ENCODE measurements at regions not wholly inside any gene's neighbourhood (a gene's known extent, or its start where the extent isn't known, plus 50 kb on each side); places are given as distances from the start of the nearest gene placed in this dataset.

DNA sequence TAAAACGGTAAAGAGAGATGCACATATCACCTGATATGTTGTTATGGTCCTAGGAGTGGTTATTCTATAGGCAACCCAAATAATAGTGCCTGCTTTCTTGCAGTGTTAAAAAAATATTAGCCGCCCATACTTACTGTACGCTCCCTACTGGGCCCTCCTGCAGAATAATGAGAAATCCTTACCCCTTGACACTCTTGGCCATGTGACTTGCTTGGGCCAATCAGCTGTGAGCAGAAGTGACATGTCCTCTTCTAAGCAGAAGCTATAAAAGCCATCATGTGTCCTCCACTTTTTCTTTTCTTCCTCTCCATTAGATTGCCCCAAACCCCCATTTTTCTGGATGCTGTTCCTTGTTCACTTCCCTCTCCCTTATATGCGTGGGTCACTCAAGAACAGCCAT is 90.5 kb upstream of the SPRED2 start:
- H3K9me3 ChIP-seq, result no peaks in the 10 kb centered on the region
- H3K27me3 ChIP-seq, result no peaks in the 10 kb centered on the region
- TF ChIP-seq POLR2AphosphoS5 (IDR thresholded peaks at IDR 0.05), result no peak
- TF ChIP-seq, protein P1, sequence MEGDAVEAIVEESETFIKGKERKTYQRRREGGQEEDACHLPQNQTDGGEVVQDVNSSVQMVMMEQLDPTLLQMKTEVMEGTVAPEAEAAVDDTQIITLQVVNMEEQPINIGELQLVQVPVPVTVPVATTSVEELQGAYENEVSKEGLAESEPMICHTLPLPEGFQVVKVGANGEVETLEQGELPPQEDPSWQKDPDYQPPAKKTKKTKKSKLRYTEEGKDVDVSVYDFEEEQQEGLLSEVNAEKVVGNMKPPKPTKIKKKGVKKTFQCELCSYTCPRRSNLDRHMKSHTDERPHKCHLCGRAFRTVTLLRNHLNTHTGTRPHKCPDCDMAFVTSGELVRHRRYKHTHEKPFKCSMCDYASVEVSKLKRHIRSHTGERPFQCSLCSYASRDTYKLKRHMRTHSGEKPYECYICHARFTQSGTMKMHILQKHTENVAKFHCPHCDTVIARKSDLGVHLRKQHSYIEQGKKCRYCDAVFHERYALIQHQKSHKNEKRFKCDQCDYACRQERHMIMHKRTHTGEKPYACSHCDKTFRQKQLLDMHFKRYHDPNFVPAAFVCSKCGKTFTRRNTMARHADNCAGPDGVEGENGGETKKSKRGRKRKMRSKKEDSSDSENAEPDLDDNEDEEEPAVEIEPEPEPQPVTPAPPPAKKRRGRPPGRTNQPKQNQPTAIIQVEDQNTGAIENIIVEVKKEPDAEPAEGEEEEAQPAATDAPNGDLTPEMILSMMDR (IDR thresholded peaks at IDR 0.05), result no peak
- no peak for TF ChIP-seq EP300 (IDR thresholded peaks at IDR 0.05)
- no peak for TF ChIP-seq POLR2A (IDR thresholded peaks at IDR 0.05)
- no peak overlapping the region for H3K4me3 ChIP-seq
- no peak overlapping the region for H3K27ac ChIP-seq
- no peaks in the 10 kb centered on the region for H3K4me1 ChIP-seq
- WGBS, result 96% methylated on average over 4 of the region's 4 CpGs
- no peak for DNase-seq (ENCODE audit: low spot score in 2 of 2)
- H3K36me3 ChIP-seq, result no peaks in the 10 kb centered on the region

DNA sequence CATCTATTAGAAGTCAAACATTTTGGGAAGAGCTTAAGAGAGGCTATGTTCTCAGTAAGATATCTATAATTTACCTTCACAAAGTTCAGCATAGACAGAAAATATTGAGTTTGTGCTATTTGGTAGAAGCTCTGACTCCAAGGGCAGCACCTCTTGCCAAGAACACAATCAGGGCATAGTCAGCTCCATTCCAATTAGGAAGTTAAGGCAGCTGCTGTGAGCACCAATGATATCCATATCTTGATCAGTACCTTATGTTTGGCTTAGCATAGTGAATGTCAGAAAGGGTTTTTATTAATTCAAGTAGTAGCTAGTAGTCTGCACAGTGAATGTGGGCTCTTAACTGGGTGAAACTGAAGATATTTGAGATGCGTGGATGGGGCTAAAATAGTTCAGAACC is 86.4 kb upstream of the SPRED2 start:
- WGBS, result 95% methylated on average over 1 of the region's 1 CpG
- no peak for TF ChIP-seq POLR2AphosphoS5 (IDR thresholded peaks at IDR 0.05)
- no peak for TF ChIP-seq EP300 (IDR thresholded peaks at IDR 0.05)
- no peak for TF ChIP-seq POLR2A (IDR thresholded peaks at IDR 0.05)
- TF ChIP-seq, protein P1 (IDR thresholded peaks at IDR 0.05), result no peak
- Histone ChIP-seq H3K36me3 (no peaks in the 10 kb centered on the region), H3K4me1 (no peaks in the 10 kb centered on the region), H3K4me3 (no peak overlapping the region), H3K9me3 (no peaks in the 10 kb centered on the region), H3K27ac (no peak overlapping the region), H3K27me3 (no peaks in the 10 kb centered on the region)
- no peak for DNase-seq (ENCODE audit: low spot score in 2 of 2)

DNA sequence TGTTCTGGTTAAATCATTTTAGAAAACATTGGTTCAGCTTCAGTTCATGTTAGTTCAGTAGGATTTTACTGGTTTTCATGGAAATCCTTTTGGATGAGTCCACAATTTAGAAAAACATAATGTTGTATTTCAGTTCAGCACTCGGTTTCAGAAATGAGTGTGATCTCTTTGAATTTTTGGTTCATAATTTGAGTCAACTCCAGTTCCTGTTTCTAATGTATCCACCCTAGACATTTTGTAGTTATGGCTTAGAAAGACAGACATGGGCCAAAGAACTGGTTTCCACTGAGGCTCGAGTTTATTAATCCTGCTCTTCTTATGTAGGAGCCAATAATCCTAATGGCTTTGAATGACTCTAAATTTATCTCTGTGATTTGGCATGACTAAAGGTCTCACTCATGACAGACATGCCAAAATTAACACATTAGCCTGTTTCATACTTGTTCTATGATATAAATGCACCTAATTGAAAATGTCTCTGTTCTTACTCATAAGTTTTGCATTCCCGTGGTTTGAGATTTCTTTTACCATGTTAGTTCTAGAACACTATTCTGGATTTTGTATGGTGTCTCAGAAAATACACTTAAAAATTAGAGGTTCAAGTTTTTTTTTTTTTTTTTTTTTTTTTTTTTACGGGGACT is 82.3 kb upstream of the SPRED2 start:
- no peaks in the 10 kb centered on the region for H3K4me1 ChIP-seq
- H3K9me3 ChIP-seq, result no peaks in the 10 kb centered on the region
- WGBS, result 62% methylated on average over 4 of the region's 4 CpGs
- H3K27me3 ChIP-seq, result no peaks in the 10 kb centered on the region
- DNase-seq (ENCODE audit: low spot score in 2 of 2), result no peak
- no peak overlapping the region for H3K4me3 ChIP-seq
- no peak overlapping the region for H3K27ac ChIP-seq
- TF ChIP-seq POLR2AphosphoS5 (IDR thresholded peaks at IDR 0.05) (no peak), EP300 (IDR thresholded peaks at IDR 0.05) (no peak), POLR2A (IDR thresholded peaks at IDR 0.05) (no peak)
- TF ChIP-seq, protein P1 (IDR thresholded peaks at IDR 0.05), result no peak
- no peaks in the 10 kb centered on the region for H3K36me3 ChIP-seq

DNA sequence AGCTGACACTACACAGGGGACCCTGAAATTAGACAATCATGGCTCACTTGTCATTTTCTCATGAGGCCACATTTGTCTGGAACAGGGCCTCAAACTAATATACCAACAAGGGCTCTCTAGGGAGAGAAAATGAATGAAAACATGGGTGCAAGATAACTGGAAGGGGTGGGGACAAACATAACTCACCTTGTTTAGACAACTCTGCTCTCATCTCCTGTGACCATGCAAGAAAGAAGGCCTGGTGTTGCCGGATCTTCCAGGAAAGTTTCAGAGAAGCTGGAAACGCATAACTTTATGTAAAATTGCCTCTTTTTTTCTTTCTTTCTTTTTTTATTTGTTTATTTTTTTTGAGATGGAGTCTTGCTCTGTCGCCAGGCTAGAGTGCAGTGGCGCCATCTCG is 80.4 kb upstream of the SPRED2 start:
- no peak overlapping the region for H3K4me3 ChIP-seq
- H3K36me3 ChIP-seq, result no peaks in the 10 kb centered on the region
- no peaks in the 10 kb centered on the region for H3K9me3 ChIP-seq
- no peak overlapping the region for H3K27ac ChIP-seq
- no peaks in the 10 kb centered on the region for H3K4me1 ChIP-seq
- WGBS, result 95% methylated on average over 5 of the region's 5 CpGs
- no peak for DNase-seq (ENCODE audit: low spot score in 2 of 2)
- H3K27me3 ChIP-seq, result no peaks in the 10 kb centered on the region
- TF ChIP-seq EP300 (IDR thresholded peaks at IDR 0.05) (no peak), POLR2A (IDR thresholded peaks at IDR 0.05) (no peak), POLR2AphosphoS5 (IDR thresholded peaks at IDR 0.05) (no peak)
- TF ChIP-seq, protein P1 (IDR thresholded peaks at IDR 0.05), result no peak

DNA sequence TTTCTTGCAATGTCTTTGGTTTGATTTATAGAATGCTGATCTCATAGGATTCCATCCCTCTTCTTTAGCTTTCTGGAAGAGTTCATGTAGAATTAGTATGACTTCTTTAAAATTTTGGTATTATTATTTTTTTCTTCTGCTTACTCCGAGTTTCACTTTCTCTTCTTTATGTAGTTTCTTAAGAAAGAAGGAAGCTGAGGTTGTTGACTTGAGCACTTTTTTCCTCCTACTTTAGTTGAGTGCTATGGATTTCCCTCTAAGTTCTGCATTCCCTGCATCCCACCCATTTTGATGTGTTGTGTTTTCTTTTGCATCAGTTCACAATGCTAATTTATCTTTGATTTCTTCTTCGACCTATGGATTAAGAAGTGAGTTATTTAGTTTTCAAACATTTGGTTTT is 78.9 kb upstream of the SPRED2 start:
- Histone ChIP-seq H3K9me3 (no peaks in the 10 kb centered on the region), H3K4me1 (no peaks in the 10 kb centered on the region), H3K27me3 (no peaks in the 10 kb centered on the region), H3K4me3 (no peak overlapping the region), H3K27ac (no peak overlapping the region), H3K36me3 (no peaks in the 10 kb centered on the region)
- DNase-seq (ENCODE audit: low spot score in 2 of 2), result no peak
- WGBS, result 88% methylated on average over 2 of the region's 2 CpGs
- TF ChIP-seq, protein P1 (IDR thresholded peaks at IDR 0.05), result no peak
- TF ChIP-seq POLR2A (IDR thresholded peaks at IDR 0.05) (no peak), POLR2AphosphoS5 (IDR thresholded peaks at IDR 0.05) (no peak), EP300 (IDR thresholded peaks at IDR 0.05) (no peak)

Data from suprapubic skin (tissue), 4 donors.